ENCODE measurements at regions not wholly inside any gene's neighbourhood (a gene's known extent, or its start where the extent isn't known, plus 50 kb on each side); places are given as distances from the start of the nearest gene placed in this dataset.

DNA sequence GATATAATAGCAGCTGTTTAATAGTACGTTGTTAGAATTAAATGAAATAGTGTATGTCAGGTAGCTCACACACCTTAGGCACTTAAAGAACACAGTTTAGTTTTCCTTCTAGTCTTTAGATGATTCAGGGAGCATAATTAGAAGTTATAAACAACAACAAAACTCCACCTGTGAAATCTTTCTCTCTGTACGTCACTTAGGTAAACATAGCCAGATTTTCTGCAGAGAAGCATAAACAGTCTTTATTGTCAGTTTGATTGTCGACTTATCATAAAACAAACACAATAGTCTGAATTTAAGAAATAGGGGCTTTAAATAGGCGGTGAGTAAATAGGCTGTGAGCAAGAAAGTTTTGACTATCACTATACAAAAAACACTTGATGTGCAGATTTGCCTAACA, 84.6 kb upstream of the PKP2 start:
- 6% methylated on average over 4 of the region's 4 CpGs for WGBS (ENCODE audit: low lambda C conversion rate)
- TF ChIP-seq, protein P1, sequence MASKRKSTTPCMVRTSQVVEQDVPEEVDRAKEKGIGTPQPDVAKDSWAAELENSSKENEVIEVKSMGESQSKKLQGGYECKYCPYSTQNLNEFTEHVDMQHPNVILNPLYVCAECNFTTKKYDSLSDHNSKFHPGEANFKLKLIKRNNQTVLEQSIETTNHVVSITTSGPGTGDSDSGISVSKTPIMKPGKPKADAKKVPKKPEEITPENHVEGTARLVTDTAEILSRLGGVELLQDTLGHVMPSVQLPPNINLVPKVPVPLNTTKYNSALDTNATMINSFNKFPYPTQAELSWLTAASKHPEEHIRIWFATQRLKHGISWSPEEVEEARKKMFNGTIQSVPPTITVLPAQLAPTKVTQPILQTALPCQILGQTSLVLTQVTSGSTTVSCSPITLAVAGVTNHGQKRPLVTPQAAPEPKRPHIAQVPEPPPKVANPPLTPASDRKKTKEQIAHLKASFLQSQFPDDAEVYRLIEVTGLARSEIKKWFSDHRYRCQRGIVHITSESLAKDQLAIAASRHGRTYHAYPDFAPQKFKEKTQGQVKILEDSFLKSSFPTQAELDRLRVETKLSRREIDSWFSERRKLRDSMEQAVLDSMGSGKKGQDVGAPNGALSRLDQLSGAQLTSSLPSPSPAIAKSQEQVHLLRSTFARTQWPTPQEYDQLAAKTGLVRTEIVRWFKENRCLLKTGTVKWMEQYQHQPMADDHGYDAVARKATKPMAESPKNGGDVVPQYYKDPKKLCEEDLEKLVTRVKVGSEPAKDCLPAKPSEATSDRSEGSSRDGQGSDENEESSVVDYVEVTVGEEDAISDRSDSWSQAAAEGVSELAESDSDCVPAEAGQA (IDR thresholded peaks at IDR 0.05; ENCODE audit: low read depth) = no peak
- TF ChIP-seq, protein P1 (CRISPR knock-in tag; IDR thresholded peaks at IDR 0.05; ENCODE audit: borderline replicate concordance) = no peak
- TF ChIP-seq CEBPB (IDR thresholded peaks at IDR 0.05; ENCODE audit: borderline replicate concordance, low read depth, low read length) (no peak), DNMT3B (CRISPR knock-in tag; conservative IDR thresholded peaks at IDR 0.05) (no peak), KLF11 (CRISPR knock-in tag; IDR thresholded peaks at IDR 0.05) (no peak), ZBTB7A (CRISPR knock-in tag; IDR thresholded peaks at IDR 0.05) (no peak), ZNF672 (CRISPR knock-in tag; IDR thresholded peaks at IDR 0.05) (no peak), ZFP1 (CRISPR knock-in tag; IDR thresholded peaks at IDR 0.05) (no peak), ZNF776 (CRISPR knock-in tag; IDR thresholded peaks at IDR 0.05) (no peak), CBX2 (IDR thresholded peaks at IDR 0.05; ENCODE audit: low read depth, low read length) (no peak), CBX2 (CRISPR knock-in tag; IDR thresholded peaks at IDR 0.05; ENCODE audit: low read depth) (no peak), PRPF4 (IDR thresholded peaks at IDR 0.05; ENCODE audit: low read depth, low read length, poor library complexity, severe bottlenecking) (no peak)
- TF ChIP-seq, protein P2, sequence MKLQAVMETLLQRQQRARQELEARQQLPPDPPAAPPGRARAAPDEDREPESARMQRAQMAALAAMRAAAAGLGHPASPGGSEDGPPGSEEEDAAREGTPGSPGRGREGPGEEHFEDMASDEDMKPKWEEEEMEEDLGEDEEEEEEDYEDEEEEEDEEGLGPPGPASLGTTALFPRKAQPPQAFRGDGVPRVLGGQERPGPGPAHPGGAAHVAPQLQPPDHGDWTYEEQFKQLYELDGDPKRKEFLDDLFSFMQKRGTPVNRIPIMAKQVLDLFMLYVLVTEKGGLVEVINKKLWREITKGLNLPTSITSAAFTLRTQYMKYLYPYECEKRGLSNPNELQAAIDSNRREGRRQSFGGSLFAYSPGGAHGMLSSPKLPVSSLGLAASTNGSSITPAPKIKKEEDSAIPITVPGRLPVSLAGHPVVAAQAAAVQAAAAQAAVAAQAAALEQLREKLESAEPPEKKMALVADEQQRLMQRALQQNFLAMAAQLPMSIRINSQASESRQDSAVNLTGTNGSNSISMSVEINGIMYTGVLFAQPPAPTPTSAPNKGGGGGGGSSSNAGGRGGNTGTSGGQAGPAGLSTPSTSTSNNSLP (IDR thresholded peaks at IDR 0.05; ENCODE audit: low read depth, low read length) = no peak
- TF ChIP-seq, protein P3, sequence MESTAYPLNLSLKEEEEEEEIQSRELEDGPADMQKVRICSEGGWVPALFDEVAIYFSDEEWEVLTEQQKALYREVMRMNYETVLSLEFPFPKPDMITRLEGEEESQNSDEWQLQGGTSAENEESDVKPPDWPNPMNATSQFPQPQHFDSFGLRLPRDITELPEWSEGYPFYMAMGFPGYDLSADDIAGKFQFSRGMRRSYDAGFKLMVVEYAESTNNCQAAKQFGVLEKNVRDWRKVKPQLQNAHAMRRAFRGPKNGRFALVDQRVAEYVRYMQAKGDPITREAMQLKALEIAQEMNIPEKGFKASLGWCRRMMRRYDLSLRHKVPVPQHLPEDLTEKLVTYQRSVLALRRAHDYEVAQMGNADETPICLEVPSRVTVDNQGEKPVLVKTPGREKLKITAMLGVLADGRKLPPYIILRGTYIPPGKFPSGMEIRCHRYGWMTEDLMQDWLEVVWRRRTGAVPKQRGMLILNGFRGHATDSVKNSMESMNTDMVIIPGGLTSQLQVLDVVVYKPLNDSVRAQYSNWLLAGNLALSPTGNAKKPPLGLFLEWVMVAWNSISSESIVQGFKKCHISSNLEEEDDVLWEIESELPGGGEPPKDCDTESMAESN (CRISPR knock-in tag; conservative IDR thresholded peaks at IDR 0.05) = no peak

More for the DNA sequence above, 84.6 kb upstream of the PKP2 start:
- Histone ChIP-seq H3K4me3 (replicated peaks in 1 of 3; ENCODE audit: insufficient read depth in 1 of 3, low read depth in 2 of 3, low read length in 3 of 3) (no peak overlapping the region), H3K36me3 (replicated peaks in 1 of 2; ENCODE audit: control insufficient read depth in 1 of 2, insufficient read depth in 2 of 2, low read length in 2 of 2) (no peaks in the 10 kb centered on the region), H4K20me1 (ENCODE audit: insufficient read depth, low read length) (no peaks in the 10 kb centered on the region), H3K27ac (ENCODE audit: extremely low read length, insufficient read depth, low read length) (no peak overlapping the region), H3K79me2 (ENCODE audit: insufficient read depth, low read length) (no peaks in the 10 kb centered on the region), H3K9me3 (ENCODE audit: low read length) (no peaks in the 10 kb centered on the region), H3K27me3 (ENCODE audit: control insufficient read depth in 1 of 2, insufficient read depth in 2 of 2, low read length in 2 of 2) (peaks cover 0 to 1% of the 10 kb centered on the region in 2 experiments; a peak in 1 of 5 replicates), H3K4me2 (ENCODE audit: low read depth, low read length) (no peak overlapping the region), H3K9ac (ENCODE audit: insufficient read depth, low read depth, low read length) (no peak overlapping the region), H2AFZ (ENCODE audit: low read length) (no peak overlapping the region), H3K4me1 (ENCODE audit: insufficient read depth, low read length) (no peaks in the 10 kb centered on the region)
- BruUV-seq (replicated peaks) = no TSS peak
- POLR2A ChIA-PET = no interaction called here
- in situ Hi-C loops (cut with HindIII; ENCODE audit: extremely low pct_ligation_motif_present, low pct_unique_long_range_greater_than_20kb) (no loop called here), intact Hi-C loops (cut with micrococcal nuclease; ENCODE audit: unreplicated experiment) (no loop called here)
- CTCF ChIA-PET (ENCODE audit: low intra/inter-chr PET ratio, low total read pairs) = no interaction called here
- DNase-seq (ENCODE audit: low spot score) (no peak), ATAC-seq (no peak), FAIRE-seq (no peak)
